GM19463 (cell line): ENCODE measurements at regions not wholly inside any gene's neighbourhood (a gene's known extent, or its start where the extent isn't known, plus 50 kb on each side); places are given as distances from the start of the nearest gene placed in this dataset.
"Not testable (repeated sequence)": the region's sequence is repeated elsewhere in the genome, so short reads cannot be mapped to it uniquely, and the experiment has no call there.

ENCODE experiments used
- ATAC-seq: cut with Tn5 transposase; IDR thresholded peaks from one replicate; pipeline ENCODE4 v1.9.1; 2021; ENCODE audit warnings: mild to moderate bottlenecking, moderate library complexity; ENCODE audit not compliant: unreplicated experiment

DNA sequence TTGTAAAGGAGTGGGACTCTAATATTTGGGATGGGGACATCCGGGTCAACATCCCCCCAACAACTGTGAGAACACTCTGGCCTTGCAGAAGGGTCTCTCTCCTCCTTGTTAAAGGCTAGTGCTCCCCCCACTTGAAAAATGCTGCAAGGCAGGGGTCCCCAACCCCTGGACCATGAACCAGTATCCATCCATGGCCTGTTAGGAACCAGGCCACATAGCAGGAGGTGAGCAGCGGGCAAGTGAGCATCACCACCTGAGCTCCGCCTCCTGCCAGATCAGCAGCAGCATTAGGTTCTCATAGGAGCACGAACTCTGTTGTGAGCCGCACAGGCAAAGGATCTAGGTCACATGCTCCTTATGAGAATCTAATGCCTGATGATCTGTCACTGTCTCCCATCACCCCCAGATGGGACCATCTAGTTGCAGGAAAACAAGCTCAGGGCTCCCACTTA, 243.9 kb upstream of the ID2 start:
- ATAC-seq = no peak

GRCh38 chr2:8438476-8438875, 243.4 kb upstream of the ID2 start:
- ATAC-seq = no peak

DNA sequence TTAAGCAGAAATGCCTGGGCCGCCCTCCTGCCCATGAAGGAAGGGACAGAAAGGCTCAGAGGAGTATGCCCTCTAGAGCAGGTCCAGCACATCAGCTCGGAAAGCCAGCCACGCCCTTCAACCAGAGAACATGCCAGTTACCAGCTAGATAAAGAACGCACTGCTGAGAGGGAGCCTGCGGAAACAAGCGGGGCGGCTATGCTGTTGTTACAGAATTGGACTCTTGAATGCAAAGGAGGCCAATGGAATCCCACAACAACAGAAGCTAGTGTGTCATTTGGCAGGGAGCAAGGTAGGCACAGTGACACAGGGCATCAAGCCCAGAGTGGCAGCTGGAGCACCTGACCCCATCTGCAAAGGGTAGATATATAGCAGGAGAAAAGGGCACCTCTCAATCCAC, 242.9 kb upstream of the ID2 start:
- ATAC-seq = no peak

DNA sequence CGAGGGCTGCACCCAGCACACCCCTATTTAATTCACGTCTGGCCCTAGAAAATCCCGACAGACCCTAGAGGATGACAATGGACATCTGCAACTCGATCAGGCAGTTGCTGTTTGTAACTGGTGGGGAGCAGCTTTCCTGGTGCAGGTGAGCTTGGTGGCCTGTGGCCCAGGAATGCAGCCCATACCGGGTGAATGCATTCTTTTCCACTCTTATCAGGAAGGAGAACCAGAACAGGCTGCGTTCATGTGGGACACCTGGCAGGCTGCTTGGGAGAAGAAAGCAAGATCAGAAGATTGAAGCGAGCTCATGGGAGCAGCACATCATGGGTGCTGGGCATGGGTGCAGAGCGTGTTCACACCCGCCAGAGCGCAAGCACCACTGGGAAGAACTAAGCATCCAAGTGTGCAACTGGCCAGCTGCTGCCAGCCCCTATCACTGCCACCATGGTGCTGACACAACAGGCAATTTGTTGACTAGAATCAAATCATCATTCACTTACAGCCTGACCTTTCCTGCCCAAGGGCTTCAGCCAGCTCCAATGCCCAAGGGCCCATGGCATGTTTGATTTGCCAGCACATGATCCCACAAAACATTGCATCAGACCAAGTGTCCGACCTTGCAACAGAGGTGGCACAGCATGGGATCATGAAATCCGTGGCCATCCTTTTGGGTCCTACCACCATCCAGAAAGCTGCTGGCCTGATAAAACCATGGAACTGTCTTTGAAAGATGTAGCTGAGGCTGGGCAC, 241.7 kb upstream of the ID2 start:
- no peak for ATAC-seq

GRCh38 chr2:8441371-8441770, 240.5 kb upstream of the ID2 start:
- no peak for ATAC-seq

GRCh38 chr2:8441986-8442385, 239.9 kb upstream of the ID2 start:
- ATAC-seq = peak; percentile 54

GRCh38 chr2:8442833-8443486, 238.9 kb upstream of the ID2 start:
- ATAC-seq = peak; percentile 58

DNA sequence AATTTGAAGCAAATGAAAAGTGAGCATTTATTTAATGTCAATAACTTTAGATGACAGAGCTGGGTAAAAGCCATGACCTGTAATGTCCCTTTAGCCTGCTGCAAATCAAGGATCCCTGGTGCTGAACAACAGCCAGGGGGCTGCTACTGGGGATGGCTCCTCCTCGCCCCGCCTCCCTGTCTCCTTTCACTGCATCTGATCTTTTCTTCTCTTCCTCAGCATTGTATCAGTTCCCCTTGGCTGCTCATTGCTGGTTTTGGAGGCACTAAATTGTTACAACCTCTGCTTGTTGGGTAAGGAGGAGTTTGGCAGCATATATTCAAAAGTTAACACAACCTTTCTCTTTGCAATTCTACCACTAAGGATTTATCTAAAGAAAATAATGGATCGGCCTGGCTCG, 236.3 kb upstream of the ID2 start:
- ATAC-seq = no peak

DNA sequence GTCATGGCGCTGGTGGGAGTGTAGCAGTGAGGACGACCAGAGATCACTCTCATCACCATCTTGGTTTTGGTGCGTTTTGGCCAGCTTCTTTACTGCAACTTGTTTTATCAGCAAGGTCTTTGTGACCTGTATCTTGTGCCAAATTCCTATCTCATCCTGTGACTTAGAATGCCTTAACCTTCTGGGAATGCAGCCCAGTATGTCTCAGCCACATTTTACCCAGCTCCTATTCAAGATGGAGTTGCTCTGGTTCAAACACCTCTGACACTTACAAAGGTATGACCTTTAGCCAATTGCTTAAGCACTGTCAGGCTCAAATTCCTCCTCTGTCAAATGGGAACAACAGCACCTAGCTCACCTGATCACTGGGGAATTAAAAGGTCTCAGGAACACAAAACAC, 235.1 kb upstream of the ID2 start:
- not testable (repeated sequence) for ATAC-seq

GRCh38 chr2:8447610-8448221, 234.1 kb upstream of the ID2 start:
- no peak for ATAC-seq

- no peak for ATAC-seq
These were observed 232.9 kb upstream of the ID2 start for GRCh38 chr2:8448824-8449556.

GRCh38 chr2:8451273-8451672, 230.6 kb upstream of the ID2 start:
- no peak for ATAC-seq

DNA sequence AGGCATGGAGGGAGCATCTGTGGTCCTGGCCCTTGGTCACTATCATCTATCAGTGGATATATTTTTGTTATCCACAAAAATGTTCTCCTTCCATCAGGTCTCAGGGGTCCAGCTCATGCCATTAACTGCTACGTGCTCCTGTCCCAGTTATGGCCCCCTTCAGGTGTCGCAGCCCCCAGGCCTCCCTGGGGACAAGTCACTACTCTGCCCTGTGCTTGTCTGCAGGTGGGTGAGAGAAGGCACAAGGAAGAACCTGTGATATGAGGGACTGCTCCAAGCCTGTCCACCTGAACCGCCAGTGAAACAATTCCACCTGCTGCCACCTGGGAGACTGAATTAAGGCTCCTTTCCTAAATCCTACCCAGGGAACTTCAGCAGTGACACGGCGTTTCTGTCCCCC, 229.6 kb upstream of the ID2 start:
- ATAC-seq = no peak

- ATAC-seq = no peak
These were observed 228.6 kb upstream of the ID2 start for GRCh38 chr2:8452979-8453903.

- ATAC-seq = no peak
These were observed 228.0 kb upstream of the ID2 start for GRCh38 chr2:8453904-8454302.

DNA sequence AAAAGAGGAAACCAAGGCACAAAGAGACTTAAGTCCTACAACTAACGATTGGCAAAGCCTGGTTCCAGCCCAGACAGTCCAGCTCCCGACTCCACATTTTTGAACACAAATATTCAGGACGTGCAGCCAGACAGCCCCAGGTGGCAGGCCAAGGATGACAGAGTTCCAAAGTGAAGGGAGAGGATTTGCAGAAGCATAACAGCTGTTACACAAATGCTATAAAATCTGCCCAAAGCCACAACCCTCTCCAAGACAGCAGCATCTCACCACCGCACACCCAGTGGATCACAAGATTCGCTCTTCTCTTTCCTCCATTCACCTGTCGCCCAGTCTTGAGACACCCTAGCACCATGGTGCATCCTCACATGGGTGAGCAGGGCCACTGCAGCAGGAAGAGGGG, 227.1 kb upstream of the ID2 start:
- ATAC-seq = no peak

GRCh38 chr2:8455236-8456150, 226.4 kb upstream of the ID2 start:
- ATAC-seq = no peak

DNA sequence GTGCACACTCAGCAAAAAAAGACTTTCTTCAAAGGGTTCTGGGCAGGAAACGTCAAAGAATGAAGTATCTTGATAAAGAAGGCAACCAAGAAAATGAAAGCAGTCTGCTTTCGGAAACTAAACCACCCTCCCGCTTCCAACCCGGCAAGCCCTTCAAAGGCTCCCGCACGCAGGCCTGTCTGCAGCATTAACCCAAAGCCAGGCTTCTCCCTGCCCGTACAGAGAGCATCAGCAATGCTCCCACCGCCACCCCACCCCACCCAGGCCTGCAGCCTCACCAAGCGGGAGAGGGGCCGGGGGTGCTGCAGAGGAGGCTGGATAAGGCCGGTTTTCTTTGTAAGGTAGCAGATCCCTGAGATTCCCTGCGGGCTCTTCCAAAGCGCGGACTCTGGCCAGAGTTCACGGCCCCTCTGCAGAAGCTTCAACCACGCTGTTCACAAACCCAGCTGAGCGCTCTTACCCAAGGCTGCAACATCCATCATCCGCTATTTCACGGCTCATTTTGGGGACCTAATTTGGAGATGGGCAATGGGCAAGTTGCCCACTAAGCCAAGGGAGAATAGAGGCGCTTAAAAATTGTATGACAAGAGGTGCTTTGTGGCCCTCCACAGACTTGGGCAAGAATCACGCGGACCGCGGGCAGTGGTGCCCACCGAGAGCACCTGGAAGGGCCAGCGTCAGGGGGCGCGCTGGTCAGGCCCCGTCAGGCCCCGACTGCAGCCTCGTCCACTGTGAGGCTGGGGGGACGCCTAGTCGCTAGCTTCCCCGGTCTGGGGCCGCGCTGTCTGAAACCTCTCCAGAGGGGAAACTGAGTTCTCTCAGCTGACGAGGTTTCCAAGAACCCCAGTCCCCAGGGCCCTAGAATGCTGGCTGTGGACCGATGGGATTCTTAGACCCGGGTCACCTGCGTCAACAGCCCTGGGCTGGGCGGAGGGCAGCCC, 225.4 kb upstream of the ID2 start:
- ATAC-seq = peak; percentile 50
